IMR-90 (cell line): ENCODE measurements at regions not wholly inside any gene's neighbourhood (a gene's known extent, or its start where the extent isn't known, plus 50 kb on each side); places are given as distances from the start of the nearest gene placed in this dataset.

Experiments used
- ATAC-seq: fragments of 200-7000 bp; cut with Tn5 transposase; 2 replicates; pipeline ENCODE4 v1.9.1; 2020; ENCODE audit warnings: low read depth, mild to moderate bottlenecking, moderate library complexity
- BruUV-seq: library from RNA; stranded (reverse); fragments of 400-500 nt; replicated peaks from 2 replicates; lab custom pipeline; 2021; lab: Mats Ljungman, UMichigan
- CTCF ChIA-PET: fragments of 300-600 bp; formaldehyde crosslinking; extraction: SDS; loops from one replicate; lab custom pipeline; 2021; ENCODE audit warnings: antibody characterized with exemption; lab: Yijun Ruan, JAX
- POLR2A ChIA-PET: fragments of 300-600 bp; sonication (Branson Sonifier 250); formaldehyde crosslinking; loops from one replicate; lab custom pipeline; 2022; ENCODE audit warnings: antibody characterized with exemption; ENCODE audit not compliant: unreplicated experiment; lab: Charles Lee
- DNase-seq: peaks from one replicate; pipeline ENCODE4 v3.0.0; 2013
- H2AFZ ChIP-seq: replicated peaks from 2 replicates; pipeline ENCODE3; 2013; ENCODE audit warnings: low read length, mild to moderate bottlenecking; ENCODE audit not compliant: poor library complexity
- H2AK5ac ChIP-seq: 2 replicates; pipeline ENCODE4 v1.6.1; 2013; ENCODE audit warnings: low read depth, low read length, inconsistent platforms
- H2AK9ac ChIP-seq: replicated peaks from 2 replicates; pipeline ENCODE3; 2013; ENCODE audit warnings: mild to moderate bottlenecking, low read depth, low read length, moderate library complexity; ENCODE audit not compliant: poor library complexity
- H2BK120ac ChIP-seq: 2 replicates; pipeline ENCODE4 v1.6.1; 2013; ENCODE audit warnings: low read depth, low read length, inconsistent platforms
- H2BK15ac ChIP-seq: 3 replicates; pipeline ENCODE4 v1.6.1; 2013; ENCODE audit warnings: low read depth, low read length, inconsistent platforms
- H2BK20ac ChIP-seq: 2 replicates; pipeline ENCODE4 v1.6.1; 2013; ENCODE audit warnings: low read depth, mild to moderate bottlenecking, inconsistent platforms, low read length, moderate library complexity
- H2BK5ac ChIP-seq: 2 replicates; pipeline ENCODE4 v1.6.1; 2013; ENCODE audit warnings: mild to moderate bottlenecking, low read depth, low read length, inconsistent platforms; ENCODE audit not compliant: poor library complexity, severe bottlenecking
- H3K14ac ChIP-seq: replicated peaks from 2 replicates; pipeline ENCODE4 v1.6.1; 2013; ENCODE audit warnings: low read depth, low read length, inconsistent platforms
- H3K18ac ChIP-seq: 2 replicates; pipeline ENCODE4 v1.6.1; 2013; ENCODE audit warnings: low read depth, low read length, control low read depth
- H3K23ac ChIP-seq: 2 replicates; pipeline ENCODE4 v1.6.1; 2013; ENCODE audit warnings: low read depth, low read length, inconsistent platforms
- H3K27ac ChIP-seq: 2 replicates; pipeline ENCODE4 v1.5.1; 2013; ENCODE audit warnings: mild to moderate bottlenecking, control low read depth, low read length; ENCODE audit not compliant: insufficient read depth
- H3K27me3 ChIP-seq: 2 replicates; pipeline ENCODE4 v1.6.1; 2013; ENCODE audit warnings: low read length; ENCODE audit not compliant: control insufficient read depth, insufficient read depth
- H3K36me3 ChIP-seq: 2 replicates; pipeline ENCODE4 v1.6.1; 2013; ENCODE audit warnings: low read length, mixed read lengths; ENCODE audit not compliant: control insufficient read depth, insufficient read depth
- H3K4ac ChIP-seq: 2 replicates; pipeline ENCODE4 v1.6.1; 2013; ENCODE audit warnings: low read depth, low read length, inconsistent platforms
- H3K4me1 ChIP-seq: 2 replicates; pipeline ENCODE4 v1.6.1; 2013; ENCODE audit warnings: low read length, mixed read lengths; ENCODE audit not compliant: control insufficient read depth, insufficient read depth
- H3K4me2 ChIP-seq: 2 replicates; pipeline ENCODE4 v1.6.1; 2013; ENCODE audit warnings: low read depth, mild to moderate bottlenecking, control low read depth, low read length, moderate library complexity
- H3K4me3 ChIP-seq: 2 replicates; pipeline ENCODE4 v1.5.1; 2013; ENCODE audit warnings: low read depth, mild to moderate bottlenecking, control low read depth, low read length, moderate library complexity; ENCODE audit not compliant: insufficient read depth
- H3K56ac ChIP-seq: 2 replicates; pipeline ENCODE4 v1.6.1; 2013; ENCODE audit warnings: low read length, inconsistent platforms; ENCODE audit not compliant: insufficient read depth; ENCODE audit errors: extremely low read depth
- H3K79me1 ChIP-seq, 2 experiments: 2 replicates each; pipeline ENCODE4 v1.6.1; 2013; ENCODE audit warnings: low read length in 2 of 2, inconsistent platforms in 1 of 2, low read depth in 1 of 2
- H3K9ac ChIP-seq: 2 replicates; pipeline ENCODE4 v1.6.1; 2013; ENCODE audit warnings: low read depth, low read length, control low read depth
- H3K9me1 ChIP-seq: 2 replicates; pipeline ENCODE4 v1.6.1; 2013; ENCODE audit warnings: low read length, inconsistent platforms; ENCODE audit not compliant: insufficient read depth
- H3K9me3 ChIP-seq: 2 replicates; pipeline ENCODE4 v1.6.1; 2013; ENCODE audit warnings: low read length; ENCODE audit not compliant: control insufficient read depth, insufficient read depth
- H4K20me1 ChIP-seq: 2 replicates; pipeline ENCODE4 v1.6.1; 2013; ENCODE audit warnings: low read length, inconsistent platforms; ENCODE audit not compliant: insufficient read depth
- H4K5ac ChIP-seq: 2 replicates; pipeline ENCODE4 v1.6.1; 2013; ENCODE audit warnings: mild to moderate bottlenecking, low read depth, low read length, control low read depth
- H4K8ac ChIP-seq, 2 experiments: 2 replicates each; pipeline ENCODE4 v1.6.1; 2013; ENCODE audit warnings: low read depth in 2 of 2, low read length in 2 of 2, control low read depth in 1 of 2, inconsistent platforms in 1 of 2
- H4K91ac ChIP-seq: 2 replicates; pipeline ENCODE4 v1.6.1; 2013; ENCODE audit warnings: low read depth, low read length, inconsistent platforms; ENCODE audit not compliant: insufficient read depth
- ELK1 ChIP-seq: fragments of 150-350 bp; IDR thresholded peaks from 2 replicates; pipeline ENCODE4 v1.6.1; 2016; ENCODE audit warnings: low read depth, mild to moderate bottlenecking, low read length, moderate library complexity, borderline replicate concordance
- RAD21 ChIP-seq: IDR thresholded peaks from 2 replicates; pipeline ENCODE4 v1.6.1; 2012; ENCODE audit warnings: low read length, improper control_type of control experiment
- RFX5 ChIP-seq: IDR thresholded peaks from 2 replicates; pipeline ENCODE4 v1.8.0; 2012; ENCODE audit warnings: low read depth, mild to moderate bottlenecking, low read length, moderate library complexity
- USF2 ChIP-seq: fragments of 150-350 bp; IDR thresholded peaks from 2 replicates; pipeline ENCODE4 v1.6.1; 2017; ENCODE audit warnings: mild to moderate bottlenecking, antibody characterized with exemption, low read length, low read depth
- WGBS, 2 experiments: methylation state at CpG; one replicate each; pipeline versions ENCODE4 v1.1.5 to v1.1.7; 2013; ENCODE audit warnings: missing lambda C conversion rate in 2 of 2; ENCODE audit not compliant: insufficient read length in 1 of 2; ENCODE audit errors: extremely low coverage in 2 of 2; 5-methylcytosine and 5-hydroxymethylcytosine counted together
- dilution Hi-C: fragments of 300-500 bp; cut with HindIII; formaldehyde crosslinking; loops from one replicate; pipeline ENCODE4 v1.14.3; 2018; ENCODE audit warnings: low sequenced_read_pairs; ENCODE audit not compliant: unreplicated experiment
- in situ Hi-C: fragments of 300-500 bp; cut with MboI; formaldehyde crosslinking; loops from 3 replicates; pipeline ENCODE4 v1.14.3; 2019; ENCODE audit warnings: low sequenced_read_pairs, inconsistent platforms, mixed read lengths
- intact Hi-C: fragments of 100-400 bp; cut with micrococcal nuclease; formaldehyde crosslinking; loops from 2 replicates; pipeline ENCODE4 v1.10.0; 2022

GRCh38 chr6:144360401-144360800 lies 75.3 kb downstream of the UTRN start:
- Histone ChIP-seq H3K4ac (no peak overlapping the region), H4K20me1 (peaks cover 16% of the 10 kb centered on the region; the same call in 1 of the 2 replicates), H2BK5ac (no peak overlapping the region), H3K27me3 (no peaks in the 10 kb centered on the region), H3K9me3 (no peaks in the 10 kb centered on the region), H2BK20ac (no peak overlapping the region), H4K5ac (no peak overlapping the region), H2AK9ac (no peak overlapping the region), H3K14ac (no peak overlapping the region), H3K27ac (no peak overlapping the region), H4K91ac (no peak overlapping the region), H2BK15ac (no peak overlapping the region), H3K9ac (no peak overlapping the region), H3K9me1 (peaks cover 7% of the 10 kb centered on the region), H2AFZ (no peak overlapping the region), H3K4me3 (no peak overlapping the region), H3K4me1 (peaks cover 3% of the 10 kb centered on the region; the same call in 1 of the 2 replicates), H3K56ac (no peak overlapping the region), H3K79me1 (peaks cover 34 to 62% of the 10 kb centered on the region in 2 experiments), H3K23ac (no peak overlapping the region), H2BK120ac (no peak overlapping the region), H3K4me2 (no peak overlapping the region), H3K36me3 (no peaks in the 10 kb centered on the region), H4K8ac (no peak overlapping the region), H3K18ac (no peak overlapping the region), H2AK5ac (no peak overlapping the region)
- dilution Hi-C loops (no loop called here), in situ Hi-C loops (no loop called here), intact Hi-C loops (no loop called here)
- ChIA-PET POLR2A (no interaction called here), CTCF (no interaction called here)
- ATAC-seq (no peak), DNase-seq (no peak)
- no TSS peak for BruUV-seq
- 86% methylated on average over 1 of the region's 4 CpGs; no CpG with 5 or more reads in 1 of the 2 experiments for WGBS, 2 experiments
- TF ChIP-seq RFX5 (no peak), ELK1 (no peak), RAD21 (no peak), USF2 (no peak)
